ENCODE measurements at regions not wholly inside any gene's neighbourhood (a gene's known extent, or its start where the extent isn't known, plus 50 kb on each side); places are given as distances from the start of the nearest gene placed in this dataset.
A peak's percentile ranks its signal among the peaks of the same experiment; 100 is the strongest.
"Not testable (repeated sequence)": the region's sequence is repeated elsewhere in the genome, so short reads cannot be mapped to it uniquely, and the experiment has no call there.

DNA sequence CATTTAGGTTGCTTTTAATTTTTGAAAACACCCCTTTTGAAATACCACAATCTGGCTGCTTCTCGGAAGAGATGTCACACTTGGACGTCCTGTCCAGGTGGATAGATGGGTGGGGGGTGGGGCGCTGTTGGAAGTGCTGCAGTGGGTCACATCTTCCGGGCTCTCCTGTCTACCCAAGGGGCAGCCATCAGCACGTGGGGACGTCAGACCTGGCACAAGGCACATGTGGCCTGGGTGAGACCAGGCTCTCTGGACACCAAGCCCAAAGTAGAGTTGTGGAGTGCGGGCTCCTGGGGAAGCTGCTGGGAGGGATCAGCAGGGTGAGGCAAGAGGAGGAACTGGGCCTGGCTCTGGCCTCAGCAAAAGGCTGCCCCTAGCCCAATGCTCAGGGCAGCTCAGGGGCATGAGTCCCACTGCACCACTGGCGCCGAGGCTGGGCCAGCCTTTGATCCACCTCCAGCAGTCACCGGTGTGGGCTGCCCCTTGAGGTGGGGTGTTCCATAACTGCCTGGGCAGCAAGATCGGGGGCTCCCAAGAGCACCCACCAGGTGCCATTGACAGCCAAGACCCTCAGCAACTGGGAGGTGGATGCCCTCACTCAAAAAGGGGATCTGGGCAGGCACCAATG, 68.6 kb upstream of the CCND1 start:
- no peak for DNase-seq (ENCODE audit: low read depth)

DNA sequence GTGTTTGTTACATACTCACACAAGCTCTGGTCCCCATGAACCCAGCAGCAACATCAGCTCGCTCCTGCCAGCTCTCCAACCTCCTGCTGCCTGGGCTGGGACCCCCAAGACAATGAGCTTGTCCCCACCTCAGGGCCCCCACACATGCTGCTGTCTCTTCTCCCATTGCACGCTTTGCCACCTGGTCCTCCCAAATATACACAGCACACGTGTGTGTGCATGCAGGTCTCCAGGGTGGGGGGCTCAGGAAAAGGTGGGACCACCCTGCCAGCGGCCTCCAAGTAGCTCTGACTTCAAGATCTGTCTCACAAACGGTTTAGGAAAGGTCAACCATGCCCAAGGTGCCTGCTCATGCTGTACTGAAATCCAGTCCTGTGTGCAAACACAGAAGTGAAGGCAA, 68.1 kb upstream of the CCND1 start:
- no peak for DNase-seq (ENCODE audit: low read depth)

DNA sequence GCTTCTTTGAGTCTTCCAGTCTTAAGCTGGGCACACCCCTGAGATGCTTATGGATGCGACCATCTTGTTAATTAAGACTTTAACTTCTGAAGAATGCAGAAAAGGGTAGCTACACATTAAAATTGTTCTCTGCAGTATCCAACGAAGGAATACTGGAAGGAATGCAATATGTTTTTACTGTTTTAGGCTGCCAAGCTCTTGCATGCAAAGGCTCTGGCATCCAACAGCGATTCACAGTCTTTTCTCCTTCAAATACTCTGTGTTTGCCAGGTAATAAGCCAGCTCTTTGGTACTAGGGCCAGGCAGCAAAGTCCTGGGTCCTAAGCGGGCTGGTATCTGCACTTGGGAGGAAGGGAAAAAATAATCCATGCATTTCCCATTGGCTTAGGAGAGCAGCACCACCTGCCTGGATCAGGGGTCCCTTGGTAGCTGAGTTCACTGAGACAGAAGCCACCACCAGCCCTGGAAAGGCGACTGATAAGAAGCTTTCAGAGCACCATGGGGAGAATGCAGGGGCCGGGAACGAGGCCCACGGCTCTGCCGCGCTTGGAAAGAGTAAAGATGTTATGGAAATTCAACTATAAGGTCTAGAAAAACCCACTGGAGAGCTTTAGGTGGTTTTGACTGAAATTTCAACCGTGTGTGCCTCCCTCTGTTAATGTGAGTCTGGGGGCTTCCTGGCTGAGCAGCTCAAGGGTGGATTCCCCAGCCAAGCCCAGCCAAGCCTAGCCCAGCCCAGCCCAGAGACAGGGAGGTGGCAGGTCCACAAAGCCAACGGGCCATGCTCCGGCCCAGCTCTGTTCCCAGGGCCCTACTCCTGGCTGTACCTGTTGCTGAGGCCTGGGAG, 67.0 kb upstream of the CCND1 start:
- DNase-seq (ENCODE audit: low read depth), result no peak

DNA sequence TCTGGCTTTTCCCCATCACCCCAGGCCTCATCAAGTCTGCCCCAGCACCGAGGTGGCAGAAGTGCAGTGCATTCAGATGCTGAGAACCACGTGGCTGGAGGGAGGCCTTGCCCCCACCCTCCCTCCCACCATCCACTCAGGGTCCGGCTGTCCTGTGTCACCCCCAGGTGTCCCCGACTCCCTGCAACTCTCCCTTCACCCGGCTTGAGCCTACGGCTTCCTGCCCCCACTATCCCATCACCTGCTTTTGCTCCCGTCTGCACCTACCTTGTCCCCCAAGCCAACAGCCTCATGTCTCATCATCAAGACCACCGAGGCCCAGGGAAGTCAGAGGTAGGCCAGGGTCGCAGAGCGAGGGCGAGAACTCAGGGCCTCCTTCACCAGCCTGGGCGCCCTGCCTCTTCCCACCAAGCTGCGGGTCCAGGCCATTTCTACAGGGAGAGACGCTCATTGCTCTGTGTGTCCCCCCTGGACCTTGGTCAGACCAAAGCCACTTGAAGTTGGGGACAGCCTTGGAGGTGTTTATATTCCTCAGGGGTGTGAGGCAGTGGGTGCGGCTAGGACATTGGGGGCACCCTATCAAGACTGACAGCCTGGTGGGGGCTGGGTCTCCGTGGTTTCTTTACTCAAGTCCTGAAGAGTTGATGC, 66.2 kb upstream of the CCND1 start:
- DNase-seq (ENCODE audit: low read depth), result no peak

DNA sequence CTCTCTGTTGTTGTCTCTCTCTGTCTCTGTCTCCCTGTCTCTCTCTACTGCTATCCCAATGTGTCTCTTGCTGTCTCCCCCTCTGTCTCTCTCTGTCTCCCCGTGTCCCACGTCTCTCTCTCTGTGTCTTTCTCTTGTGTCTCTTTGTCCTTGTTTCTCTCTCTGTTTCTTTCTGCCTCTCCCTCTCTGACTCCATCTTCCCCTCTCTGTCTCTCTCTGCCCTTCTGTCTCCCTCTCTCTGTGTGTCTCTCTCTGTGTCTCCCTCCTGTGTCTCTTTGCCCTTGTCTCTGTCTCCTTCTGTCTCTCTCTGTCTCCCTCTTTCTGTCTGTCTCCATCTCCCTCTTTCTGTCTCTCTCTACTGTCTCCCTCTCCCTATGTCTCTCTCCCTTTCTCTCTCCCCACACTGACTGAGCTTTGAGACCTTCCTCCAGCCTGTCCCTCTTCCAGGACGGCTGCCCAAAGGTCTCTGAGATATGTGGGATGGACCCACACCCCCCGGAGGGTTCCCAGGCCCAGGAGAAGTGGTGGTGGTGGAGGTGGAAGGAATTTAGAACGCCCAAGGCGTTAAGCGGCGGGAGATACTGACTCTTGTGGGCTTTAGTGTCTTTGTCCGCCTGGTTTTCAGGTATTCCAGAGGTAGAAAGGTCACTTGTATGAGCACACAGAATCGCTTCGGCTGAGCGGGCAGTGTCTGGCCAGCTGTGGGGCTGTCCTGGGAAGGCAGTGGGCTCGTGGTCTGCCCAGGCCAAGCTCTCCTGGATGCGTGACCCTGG, 65.5 kb upstream of the CCND1 start:
- no peak for DNase-seq (ENCODE audit: low read depth)

DNA sequence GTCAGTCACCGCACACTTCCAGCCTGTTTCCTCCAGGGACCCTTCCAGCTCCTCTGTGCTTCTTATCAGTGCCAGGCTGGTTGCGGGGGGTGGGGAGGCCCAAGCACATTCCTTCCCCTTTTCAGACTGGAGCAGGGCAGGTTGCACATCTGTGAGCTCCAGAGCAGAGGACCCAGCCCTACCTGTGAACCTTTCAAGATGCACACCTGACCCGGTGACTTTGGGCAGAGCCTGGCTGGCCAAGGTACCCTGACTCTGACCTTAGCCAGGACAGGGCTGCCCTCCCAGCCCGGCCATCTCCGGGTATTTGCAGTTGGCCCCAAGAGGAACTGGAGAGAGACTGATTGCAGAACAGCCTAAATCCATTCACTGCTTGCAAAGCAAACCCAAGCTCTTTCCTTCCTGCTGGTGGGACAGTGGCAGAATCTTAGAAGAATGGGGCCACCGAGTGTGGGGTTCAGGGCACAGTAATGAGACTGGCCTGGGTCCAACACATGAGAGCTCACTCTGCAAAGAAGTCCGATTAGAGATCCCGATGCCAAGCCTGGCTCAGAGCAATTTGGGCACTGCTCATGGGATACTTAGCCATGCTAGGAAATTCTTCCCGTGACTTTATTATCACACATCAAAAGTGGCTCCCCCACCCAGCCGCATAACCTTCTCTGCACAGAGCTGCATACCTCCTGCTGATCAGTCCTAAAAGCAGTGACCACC, 64.7 kb upstream of the CCND1 start:
- no peak for DNase-seq (ENCODE audit: low read depth)

DNA sequence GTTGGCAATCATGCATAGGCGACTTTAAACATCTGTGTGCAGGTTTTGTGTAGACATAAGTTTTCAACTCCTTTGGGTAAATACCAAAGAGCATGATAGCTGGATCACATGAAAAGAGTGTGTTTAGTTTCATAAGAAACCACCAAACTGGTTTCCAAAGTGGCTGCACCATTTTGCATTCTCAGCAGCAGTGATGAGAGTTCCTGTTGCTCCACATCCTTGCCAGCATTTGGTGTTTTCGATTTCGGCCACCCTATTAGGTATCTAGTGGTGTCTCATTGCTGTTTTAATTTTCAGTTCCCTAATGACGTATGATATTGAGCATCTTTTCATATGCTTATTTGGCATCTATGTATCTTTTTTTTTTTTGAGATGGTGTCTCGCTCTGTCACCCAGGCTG, 62.8 kb upstream of the CCND1 start:
- DNase-seq (ENCODE audit: low read depth), result no peak

DNA sequence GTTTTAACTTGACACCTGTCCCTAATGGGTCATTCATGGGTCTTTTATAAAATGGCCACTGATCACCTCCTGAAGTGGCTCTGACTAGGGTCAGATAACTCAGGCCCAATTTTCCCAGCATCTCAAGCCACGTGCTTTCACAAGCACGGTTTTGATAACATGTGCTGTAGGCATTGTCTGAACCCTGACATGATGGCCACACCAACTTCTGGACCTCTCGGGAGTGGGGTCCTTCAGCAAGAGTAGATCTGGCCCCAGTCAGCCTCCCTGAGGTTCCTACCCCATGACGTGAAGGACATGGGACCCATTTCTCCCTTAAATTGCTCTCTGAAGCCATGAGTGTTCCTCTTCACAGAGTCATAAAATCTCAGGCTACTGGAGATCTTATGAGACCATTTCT, 60.4 kb upstream of the CCND1 start:
- DNase-seq (ENCODE audit: low read depth), result no peak

DNA sequence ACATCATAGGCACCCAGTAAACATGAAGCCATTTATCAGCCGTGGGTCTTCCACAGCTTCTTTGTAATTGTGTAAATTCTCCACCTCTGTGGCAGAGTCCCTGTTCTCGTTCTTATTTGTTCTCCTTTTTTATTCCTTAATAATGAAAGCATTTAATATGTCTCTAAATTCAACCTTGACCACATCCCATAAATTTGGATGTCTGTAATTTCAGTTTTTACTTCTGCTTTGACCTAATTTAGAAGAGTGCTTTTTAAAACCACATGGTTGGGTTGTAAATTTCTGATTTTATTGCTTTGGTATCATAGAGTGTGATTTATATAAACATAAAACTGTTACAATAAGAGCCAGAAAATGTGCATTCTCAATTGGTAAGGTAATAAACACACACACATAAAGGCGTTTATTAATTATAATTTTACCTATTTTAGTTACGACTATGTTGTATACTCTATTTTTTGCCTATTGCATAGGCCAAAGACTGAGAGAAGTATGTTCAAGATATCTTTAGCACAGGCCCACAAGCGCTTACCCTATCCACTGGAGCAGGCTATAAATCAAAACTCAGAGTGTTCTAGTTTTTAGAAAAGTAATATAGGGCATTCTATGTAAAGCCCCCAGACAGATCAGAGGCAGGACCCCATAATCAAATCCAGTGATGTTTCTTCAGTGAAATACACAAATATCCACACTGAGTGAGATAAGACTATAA, 58.0 kb upstream of the CCND1 start:
- no peak for DNase-seq (ENCODE audit: low read depth)

DNA sequence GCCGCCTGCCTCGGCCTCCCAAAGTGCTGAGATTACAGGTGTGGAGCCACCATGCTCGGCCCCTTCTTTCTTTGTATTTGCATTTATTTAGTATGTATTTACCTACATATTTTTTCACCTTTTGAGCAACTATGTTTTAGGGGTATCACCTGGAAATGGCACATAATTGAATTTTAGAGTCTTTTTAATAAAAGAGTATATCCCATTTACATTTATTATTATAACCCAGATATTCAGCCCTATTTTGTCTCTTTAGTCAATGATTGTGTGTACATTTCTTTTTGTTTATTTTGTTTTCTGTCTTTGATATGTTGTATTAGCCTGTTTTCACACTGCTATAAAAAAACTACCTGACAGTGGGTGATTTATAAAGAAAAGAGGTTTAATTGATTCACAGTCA, 56.8 kb upstream of the CCND1 start:
- no peak for DNase-seq (ENCODE audit: low read depth)

DNA sequence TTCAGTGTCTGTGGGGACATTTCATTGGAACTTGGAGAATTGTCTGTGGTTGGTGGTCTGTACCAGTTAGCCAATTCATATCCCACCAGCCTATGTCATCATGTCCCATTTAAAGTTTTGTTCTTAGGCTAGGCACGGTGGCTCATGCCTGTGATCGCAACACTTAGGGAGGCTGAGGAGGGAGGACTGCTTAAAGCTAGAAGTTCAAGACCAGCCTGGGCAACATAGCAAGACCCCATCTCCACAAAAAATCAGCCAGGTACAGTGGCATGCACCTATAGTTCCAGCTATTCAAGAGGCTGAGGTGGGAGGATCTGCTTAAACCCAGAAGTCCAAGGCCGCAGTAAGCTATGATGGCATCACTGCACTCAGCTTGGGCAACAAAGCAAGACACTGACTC, 55.6 kb upstream of the CCND1 start:
- DNase-seq (ENCODE audit: low read depth), result no peak

DNA sequence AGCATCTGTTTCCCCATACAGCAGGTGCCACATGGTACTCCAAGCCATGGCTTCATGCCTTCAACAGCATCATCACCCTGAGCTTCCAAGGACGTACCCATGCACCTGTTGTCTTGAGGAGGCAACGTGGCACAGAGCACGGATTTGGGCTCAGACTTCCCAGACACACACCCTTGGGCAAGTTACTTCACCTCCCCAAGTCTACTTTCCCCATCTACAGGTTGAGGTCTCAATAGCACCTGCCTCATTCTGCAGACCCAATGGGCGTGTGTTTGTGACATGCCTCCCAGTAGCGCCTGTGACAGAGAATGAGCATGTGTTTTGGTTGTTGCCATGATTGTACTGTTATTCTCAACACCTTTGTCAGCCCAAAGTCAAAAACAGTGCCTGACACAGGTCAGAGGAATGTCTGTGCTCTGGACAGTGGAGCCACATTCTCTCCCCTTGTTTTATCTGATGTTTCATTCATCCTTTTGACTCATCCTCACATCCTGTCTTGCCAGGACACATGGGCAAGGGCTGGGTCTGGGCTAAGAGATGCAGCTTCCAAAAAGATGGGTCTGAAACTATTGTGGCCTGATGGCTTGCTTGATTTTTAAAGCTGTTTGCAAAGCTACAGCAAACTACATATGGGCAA, 53.4 kb upstream of the CCND1 start:
- peak; percentile 12 for DNase-seq (ENCODE audit: low read depth)

DNA sequence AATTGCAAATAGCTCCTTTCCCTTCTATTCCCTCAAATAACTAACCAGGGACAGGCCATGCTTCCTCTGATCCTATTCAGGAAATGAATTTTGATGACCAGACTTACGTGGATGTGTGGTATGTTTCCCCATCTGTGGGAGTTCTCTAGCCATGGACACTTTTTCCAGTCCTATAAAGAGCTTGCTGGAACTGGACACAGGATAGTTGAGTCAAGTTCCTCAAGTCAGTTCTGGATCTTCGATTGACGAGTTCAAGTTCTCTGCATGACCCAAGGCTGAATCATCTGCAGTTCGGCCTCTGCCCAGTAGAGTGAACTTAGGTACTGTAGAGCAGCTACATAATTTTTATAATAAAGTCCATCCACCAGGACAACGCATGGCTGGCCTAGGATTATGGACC, 52.7 kb upstream of the CCND1 start:
- DNase-seq (ENCODE audit: low read depth), result peak; percentile 48

DNA sequence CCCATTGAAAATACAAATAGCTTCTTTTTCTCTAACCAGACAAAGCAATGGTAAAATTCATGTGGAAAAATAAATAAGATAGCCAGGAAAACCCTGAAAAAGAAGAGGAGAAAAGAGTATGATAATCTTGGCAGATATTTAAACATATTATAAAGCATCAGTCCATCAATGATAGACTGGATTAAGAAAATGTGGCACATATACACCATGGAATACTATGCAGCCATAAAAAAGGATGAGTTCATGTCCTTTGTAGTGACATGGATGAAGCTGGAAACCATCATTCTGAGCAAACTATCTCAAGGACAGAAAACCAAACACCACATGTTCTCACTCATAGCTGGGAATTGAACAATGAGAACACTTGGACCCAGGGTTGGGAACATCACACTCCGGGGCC, 50.9 kb upstream of the CCND1 start:
- DNase-seq (ENCODE audit: low read depth), result not testable (repeated sequence)
